ENCODE measurements at regions not wholly inside any gene's neighbourhood (a gene's known extent, or its start where the extent isn't known, plus 50 kb on each side); places are given as distances from the start of the nearest gene placed in this dataset.

- Histone ChIP-seq H3K23ac (ENCODE audit: insufficient read length) (no peak overlapping the region), H3K4me2 (ENCODE audit: insufficient read depth in 1 of 2, low read depth in 2 of 2, low read length in 2 of 2) (no peak overlapping the region), H3K4me3 (ENCODE audit: extremely low read depth in 1 of 4, insufficient read depth in 2 of 4, low read depth in 3 of 4, low read length in 4 of 4) (no peak overlapping the region), H3K14ac (ENCODE audit: insufficient read length) (no peak overlapping the region), H2BK12ac (ENCODE audit: low read depth, low read length) (no peak overlapping the region), H2BK120ac (replicated peaks; ENCODE audit: low read depth, low read length) (no peak overlapping the region), H2BK15ac (ENCODE audit: low read length) (no peak overlapping the region), H3K36me3 (ENCODE audit: control insufficient read depth in 2 of 4, insufficient read depth in 4 of 4, low read length in 3 of 4) (no peaks in the 10 kb centered on the region), H3K4me1 (replicated peaks in 1 of 4; ENCODE audit: control insufficient read depth in 3 of 4, insufficient read depth in 4 of 4, low read length in 3 of 4) (peaks cover 0 to 3% (median 0%) of the 10 kb centered on the region in 4 experiments; a peak in 2 of 7 replicates), H3K27me3 (replicated peaks in 1 of 4; ENCODE audit: control insufficient read depth in 3 of 4, extremely low read depth in 1 of 4, insufficient read depth in 3 of 4, low read length in 3 of 4) (no peaks in the 10 kb centered on the region), H3K56ac (replicated peaks; ENCODE audit: insufficient read length, low read depth, low read length) (no peak overlapping the region), H4K5ac (ENCODE audit: insufficient read length, low read depth, low read length) (no peak overlapping the region), H3K23me2 (ENCODE audit: low read depth, low read length) (no peaks in the 10 kb centered on the region), H4K20me1 (replicated peaks in 1 of 2; ENCODE audit: control insufficient read depth in 1 of 2, insufficient read depth in 2 of 2, low read length in 2 of 2) (no peaks in the 10 kb centered on the region), H3K9me3 (ENCODE audit: insufficient read depth in 2 of 2, low read depth in 1 of 2, low read length in 1 of 2) (peaks cover 0 to 8% of the 10 kb centered on the region in 2 experiments; a peak in 1 of 4 replicates), H3K79me1 (ENCODE audit: low read depth, low read length) (no peaks in the 10 kb centered on the region), H3K18ac (ENCODE audit: extremely low read depth, low read length) (no peak overlapping the region), H4K91ac (replicated peaks; ENCODE audit: insufficient read length, low read length) (no peak overlapping the region), H3K9ac (replicated peaks in 1 of 4; ENCODE audit: extremely low read depth in 1 of 4, low read depth in 3 of 4, low read length in 3 of 4) (no peak overlapping the region), H2BK20ac (ENCODE audit: low read length) (no peak overlapping the region), H3K27ac (ENCODE audit: low read depth, low read length) (no peak overlapping the region), H2BK5ac (ENCODE audit: low read depth, low read length) (no peak overlapping the region), H2AFZ (ENCODE audit: low read length) (no peak overlapping the region), H2AK5ac (ENCODE audit: low read depth, low read length) (no peak overlapping the region), H3K79me2 (ENCODE audit: control insufficient read depth in 1 of 2, insufficient read depth in 2 of 2, low read length in 2 of 2) (no peaks in the 10 kb centered on the region), H4K8ac (ENCODE audit: extremely low read depth, insufficient read depth, low read length) (no peak overlapping the region), H3K4ac (replicated peaks; ENCODE audit: insufficient read length, low read depth, low read length) (no peak overlapping the region)
- CTCF ChIA-PET (ENCODE audit: partially characterized antibody) = interaction anchor here (0.6 to 0.9 kb wide), 2 partner anchors 12 to 78 kb away, joined by 3 read pairs; no protein-coding TSS in a partner anchor
- DNase-seq (ENCODE audit: low read depth in 1 of 2, low spot score in 2 of 2) (no peak), FAIRE-seq (no peak)
- POLR2A ChIA-PET (ENCODE audit: partially characterized antibody) = no interaction called here
- WGBS, 2 experiments (ENCODE audit: extremely low coverage in 1 of 2, insufficient coverage in 1 of 2, insufficient read length in 1 of 2, insufficient replicate concordance in 2 of 2, low coverage in 1 of 2, low lambda C conversion rate in 2 of 2, missing lambda C conversion rate in 1 of 2) = 90% methylated on average over 3 of the region's 3 CpGs; no CpG with 5 or more reads in 1 of the 2 experiments
- no peak for TF ChIP-seq BRCA1 (IDR thresholded peaks at IDR 0.05; ENCODE audit: low read depth, low read length)
- TF ChIP-seq, protein P1, sequence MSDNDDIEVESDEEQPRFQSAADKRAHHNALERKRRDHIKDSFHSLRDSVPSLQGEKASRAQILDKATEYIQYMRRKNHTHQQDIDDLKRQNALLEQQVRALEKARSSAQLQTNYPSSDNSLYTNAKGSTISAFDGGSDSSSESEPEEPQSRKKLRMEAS (IDR thresholded peaks at IDR 0.05) = no peak
- no peak for TF ChIP-seq CTBP2 (IDR thresholded peaks at IDR 0.05; ENCODE audit: borderline replicate concordance, insufficient read depth, insufficient read length, low read length)
- no peak for TF ChIP-seq SRF (IDR thresholded peaks at IDR 0.05; ENCODE audit: low read depth, low read length)
- no peak for TF ChIP-seq ATF2 (IDR thresholded peaks at IDR 0.05; ENCODE audit: low read length)
- no peak for TF ChIP-seq RAD21 (IDR thresholded peaks at IDR 0.05 in 1 of 2, conservative IDR thresholded peaks at IDR 0.05 in 1 of 2; ENCODE audit: low read depth in 2 of 2, low read length in 2 of 2)
- TF ChIP-seq POLR2AphosphoS5 (IDR thresholded peaks at IDR 0.05; ENCODE audit: low read depth, low read length) = no peak
- TF ChIP-seq ATF3 (IDR thresholded peaks at IDR 0.05; ENCODE audit: insufficient read depth, low read depth, low read length) = no peak
- TF ChIP-seq ZNF274 (IDR thresholded peaks at IDR 0.05; ENCODE audit: borderline replicate concordance, extremely low read depth, low read length) = no peak
- no peak for TF ChIP-seq KDM4A (IDR thresholded peaks at IDR 0.05; ENCODE audit: low read depth, low read length, severe bottlenecking)
- no peak for TF ChIP-seq RBBP5 (IDR thresholded peaks at IDR 0.05; ENCODE audit: borderline replicate concordance, low read depth, low read length)
- no peak for TF ChIP-seq ASH2L (IDR thresholded peaks at IDR 0.05; ENCODE audit: low read length)
Measured at GRCh38 chr9:38322937-38323336, 69.6 kb upstream of the ALDH1B1 start.

Measured in H1 (cell line).